ENCODE measurements at regions not wholly inside any gene's neighbourhood (a gene's known extent, or its start where the extent isn't known, plus 50 kb on each side); places are given as distances from the start of the nearest gene placed in this dataset.

- no peak overlapping the region for H3K4me3 ChIP-seq (ENCODE audit: low read depth in 1 of 3, low read length in 3 of 3)
- no peak for DNase-seq
- H3K9me3 ChIP-seq (ENCODE audit: control insufficient read depth in 2 of 2, insufficient read depth in 1 of 2, low read depth in 1 of 2, low read length in 1 of 2): no peaks in the 10 kb centered on the region
- no peaks in the 10 kb centered on the region for H3K4me1 ChIP-seq (ENCODE audit: control insufficient read depth in 3 of 3, insufficient read depth in 2 of 3, low read depth in 1 of 3, low read length in 2 of 3)
- FAIRE-seq: no peak
- no peak overlapping the region for H3K27ac ChIP-seq (ENCODE audit: low read depth in 1 of 3, low read length in 2 of 3)
- 50 to 75% (median 62%) methylated on average over 5 of the region's 5 CpGs for WGBS, 3 donors
- H3K36me3 ChIP-seq (ENCODE audit: control insufficient read depth in 3 of 3, insufficient read depth in 2 of 3, low read depth in 1 of 3, low read length in 3 of 3): no peaks in the 10 kb centered on the region
- H3K27me3 ChIP-seq (ENCODE audit: control insufficient read depth in 3 of 3, insufficient read depth in 3 of 3, low read length in 3 of 3): no peaks in the 10 kb centered on the region
Observed at GRCh38 chr5:39896706-39897105, 471.9 kb upstream of the DAB2 start.

GRCh38 chr5:39896104-39896503 is 471.3 kb upstream of the DAB2 start:
- FAIRE-seq: no peak

GRCh38 chr5:39892708-39893107 is 467.9 kb upstream of the DAB2 start:
- H3K27me3 ChIP-seq (ENCODE audit: control insufficient read depth in 3 of 3, insufficient read depth in 3 of 3, low read length in 3 of 3): no peaks in the 10 kb centered on the region
- 43 to 83% (median 66%) methylated on average over 1 of the region's 1 CpG for WGBS, 3 donors

More at GRCh38 chr5:39896104-39896503, 471.3 kb upstream of the DAB2 start:
- Histone ChIP-seq H3K36me3 (ENCODE audit: control insufficient read depth in 3 of 3, insufficient read depth in 2 of 3, low read depth in 1 of 3, low read length in 3 of 3) (no peaks in the 10 kb centered on the region), H3K27ac (ENCODE audit: low read depth in 1 of 3, low read length in 2 of 3) (no peak overlapping the region), H3K9me3 (ENCODE audit: control insufficient read depth in 2 of 2, insufficient read depth in 1 of 2, low read depth in 1 of 2, low read length in 1 of 2) (no peaks in the 10 kb centered on the region), H3K4me3 (ENCODE audit: low read depth in 1 of 3, low read length in 3 of 3) (no peak overlapping the region), H3K4me1 (ENCODE audit: control insufficient read depth in 3 of 3, insufficient read depth in 2 of 3, low read depth in 1 of 3, low read length in 2 of 3) (no peaks in the 10 kb centered on the region), H3K27me3 (ENCODE audit: control insufficient read depth in 3 of 3, insufficient read depth in 3 of 3, low read length in 3 of 3) (no peaks in the 10 kb centered on the region)
- no peak for DNase-seq
- 58 to 72% (median 72%) methylated on average over 3 of the region's 3 CpGs for WGBS, 3 donors

GRCh38 chr5:39891376-39891775 is 466.6 kb upstream of the DAB2 start:
- H3K27ac ChIP-seq (ENCODE audit: low read depth in 1 of 3, low read length in 2 of 3): no peak overlapping the region
- DNase-seq: no peak
- no peaks in the 10 kb centered on the region for H3K4me1 ChIP-seq (ENCODE audit: control insufficient read depth in 3 of 3, insufficient read depth in 2 of 3, low read depth in 1 of 3, low read length in 2 of 3)
- no peaks in the 10 kb centered on the region for H3K27me3 ChIP-seq (ENCODE audit: control insufficient read depth in 3 of 3, insufficient read depth in 3 of 3, low read length in 3 of 3)
- no peak for FAIRE-seq
- H3K9me3 ChIP-seq (ENCODE audit: control insufficient read depth in 2 of 2, insufficient read depth in 1 of 2, low read depth in 1 of 2, low read length in 1 of 2): peaks cover 0 to 3% of the 10 kb centered on the region in 2 donors
- no peak overlapping the region for H3K4me3 ChIP-seq (ENCODE audit: low read depth in 1 of 3, low read length in 3 of 3)
- no peaks in the 10 kb centered on the region for H3K36me3 ChIP-seq (ENCODE audit: control insufficient read depth in 3 of 3, insufficient read depth in 2 of 3, low read depth in 1 of 3, low read length in 3 of 3)
- WGBS, 3 donors: 58 to 64% (median 64%) methylated on average over 2 of the region's 2 CpGs

More at GRCh38 chr5:39892708-39893107, 467.9 kb upstream of the DAB2 start:
- Histone ChIP-seq H3K4me1 (ENCODE audit: control insufficient read depth in 3 of 3, insufficient read depth in 2 of 3, low read depth in 1 of 3, low read length in 2 of 3) (no peaks in the 10 kb centered on the region), H3K9me3 (ENCODE audit: control insufficient read depth in 2 of 2, insufficient read depth in 1 of 2, low read depth in 1 of 2, low read length in 1 of 2) (no peaks in the 10 kb centered on the region), H3K27ac (ENCODE audit: low read depth in 1 of 3, low read length in 2 of 3) (no peak overlapping the region), H3K36me3 (ENCODE audit: control insufficient read depth in 3 of 3, insufficient read depth in 2 of 3, low read depth in 1 of 3, low read length in 3 of 3) (no peaks in the 10 kb centered on the region), H3K4me3 (ENCODE audit: low read depth in 1 of 3, low read length in 3 of 3) (no peak overlapping the region)
- FAIRE-seq: no peak
- no peak for DNase-seq

- DNase-seq (no peak), FAIRE-seq (no peak)
- Histone ChIP-seq H3K27ac (ENCODE audit: low read depth in 1 of 3, low read length in 2 of 3) (no peak overlapping the region), H3K4me1 (ENCODE audit: control insufficient read depth in 3 of 3, insufficient read depth in 2 of 3, low read depth in 1 of 3, low read length in 2 of 3) (no peaks in the 10 kb centered on the region), H3K9me3 (ENCODE audit: control insufficient read depth in 2 of 2, insufficient read depth in 1 of 2, low read depth in 1 of 2, low read length in 1 of 2) (no peaks in the 10 kb centered on the region), H3K27me3 (ENCODE audit: control insufficient read depth in 3 of 3, insufficient read depth in 3 of 3, low read length in 3 of 3) (no peaks in the 10 kb centered on the region), H3K36me3 (ENCODE audit: control insufficient read depth in 3 of 3, insufficient read depth in 2 of 3, low read depth in 1 of 3, low read length in 3 of 3) (no peaks in the 10 kb centered on the region), H3K4me3 (ENCODE audit: low read depth in 1 of 3, low read length in 3 of 3) (no peak overlapping the region)
Observed at GRCh38 chr5:39880985-39881384, 456.2 kb upstream of the DAB2 start.

GRCh38 chr5:39877479-39877878 is 452.7 kb upstream of the DAB2 start:
- Histone ChIP-seq H3K27me3 (ENCODE audit: control insufficient read depth in 3 of 3, insufficient read depth in 3 of 3, low read length in 3 of 3) (no peaks in the 10 kb centered on the region), H3K4me3 (ENCODE audit: low read depth in 1 of 3, low read length in 3 of 3) (no peak overlapping the region), H3K27ac (ENCODE audit: low read depth in 1 of 3, low read length in 2 of 3) (no peak overlapping the region), H3K9me3 (ENCODE audit: control insufficient read depth in 2 of 2, insufficient read depth in 1 of 2, low read depth in 1 of 2, low read length in 1 of 2) (no peaks in the 10 kb centered on the region), H3K36me3 (ENCODE audit: control insufficient read depth in 3 of 3, insufficient read depth in 2 of 3, low read depth in 1 of 3, low read length in 3 of 3) (no peaks in the 10 kb centered on the region), H3K4me1 (ENCODE audit: control insufficient read depth in 3 of 3, insufficient read depth in 2 of 3, low read depth in 1 of 3, low read length in 2 of 3) (no peaks in the 10 kb centered on the region)
- no peak for DNase-seq
- 87 to 96% (median 91%) methylated on average over 3 of the region's 3 CpGs for WGBS, 3 donors
- FAIRE-seq: no peak

- H3K9me3 ChIP-seq (ENCODE audit: control insufficient read depth in 2 of 2, insufficient read depth in 1 of 2, low read depth in 1 of 2, low read length in 1 of 2): no peaks in the 10 kb centered on the region
- no peaks in the 10 kb centered on the region for H3K36me3 ChIP-seq (ENCODE audit: control insufficient read depth in 3 of 3, insufficient read depth in 2 of 3, low read depth in 1 of 3, low read length in 3 of 3)
- WGBS, 3 donors: 71 to 78% (median 76%) methylated on average over 1 of the region's 1 CpG
- FAIRE-seq: no peak
- H3K27ac ChIP-seq (ENCODE audit: low read depth in 1 of 3, low read length in 2 of 3): no peak overlapping the region
- no peak overlapping the region for H3K4me3 ChIP-seq (ENCODE audit: low read depth in 1 of 3, low read length in 3 of 3)
- DNase-seq: no peak
- no peaks in the 10 kb centered on the region for H3K4me1 ChIP-seq (ENCODE audit: control insufficient read depth in 3 of 3, insufficient read depth in 2 of 3, low read depth in 1 of 3, low read length in 2 of 3)
- no peaks in the 10 kb centered on the region for H3K27me3 ChIP-seq (ENCODE audit: control insufficient read depth in 3 of 3, insufficient read depth in 3 of 3, low read length in 3 of 3)
Observed at GRCh38 chr5:39876146-39876545, 451.4 kb upstream of the DAB2 start.

- no peaks in the 10 kb centered on the region for H3K4me1 ChIP-seq (ENCODE audit: control insufficient read depth in 3 of 3, insufficient read depth in 2 of 3, low read depth in 1 of 3, low read length in 2 of 3)
- H3K27me3 ChIP-seq (ENCODE audit: control insufficient read depth in 3 of 3, insufficient read depth in 3 of 3, low read length in 3 of 3): no peaks in the 10 kb centered on the region
- no peak for FAIRE-seq
- H3K27ac ChIP-seq (ENCODE audit: low read depth in 1 of 3, low read length in 2 of 3): no peak overlapping the region
- H3K4me3 ChIP-seq (ENCODE audit: low read depth in 1 of 3, low read length in 3 of 3): no peak overlapping the region
- DNase-seq: no peak
- H3K36me3 ChIP-seq (ENCODE audit: control insufficient read depth in 3 of 3, insufficient read depth in 2 of 3, low read depth in 1 of 3, low read length in 3 of 3): no peaks in the 10 kb centered on the region
- no peaks in the 10 kb centered on the region for H3K9me3 ChIP-seq (ENCODE audit: control insufficient read depth in 2 of 2, insufficient read depth in 1 of 2, low read depth in 1 of 2, low read length in 1 of 2)
Observed at GRCh38 chr5:39870137-39870536, 445.4 kb upstream of the DAB2 start.

- FAIRE-seq (no peak), DNase-seq (no peak)
- Histone ChIP-seq H3K36me3 (ENCODE audit: control insufficient read depth in 3 of 3, insufficient read depth in 2 of 3, low read depth in 1 of 3, low read length in 3 of 3) (no peaks in the 10 kb centered on the region), H3K4me3 (ENCODE audit: low read depth in 1 of 3, low read length in 3 of 3) (no peak overlapping the region), H3K4me1 (ENCODE audit: control insufficient read depth in 3 of 3, insufficient read depth in 2 of 3, low read depth in 1 of 3, low read length in 2 of 3) (no peaks in the 10 kb centered on the region), H3K27ac (ENCODE audit: low read depth in 1 of 3, low read length in 2 of 3) (no peak overlapping the region), H3K27me3 (ENCODE audit: control insufficient read depth in 3 of 3, insufficient read depth in 3 of 3, low read length in 3 of 3) (no peaks in the 10 kb centered on the region), H3K9me3 (ENCODE audit: control insufficient read depth in 2 of 2, insufficient read depth in 1 of 2, low read depth in 1 of 2, low read length in 1 of 2) (no peaks in the 10 kb centered on the region)
- 36 to 70% (median 58%) methylated on average over 1 of the region's 1 CpG for WGBS, 3 donors
Observed at GRCh38 chr5:39869396-39869795, 444.6 kb upstream of the DAB2 start.
